ENCODE measurements at regions not wholly inside any gene's neighbourhood (a gene's known extent, or its start where the extent isn't known, plus 50 kb on each side); places are given as distances from the start of the nearest gene placed in this dataset.

DNA sequence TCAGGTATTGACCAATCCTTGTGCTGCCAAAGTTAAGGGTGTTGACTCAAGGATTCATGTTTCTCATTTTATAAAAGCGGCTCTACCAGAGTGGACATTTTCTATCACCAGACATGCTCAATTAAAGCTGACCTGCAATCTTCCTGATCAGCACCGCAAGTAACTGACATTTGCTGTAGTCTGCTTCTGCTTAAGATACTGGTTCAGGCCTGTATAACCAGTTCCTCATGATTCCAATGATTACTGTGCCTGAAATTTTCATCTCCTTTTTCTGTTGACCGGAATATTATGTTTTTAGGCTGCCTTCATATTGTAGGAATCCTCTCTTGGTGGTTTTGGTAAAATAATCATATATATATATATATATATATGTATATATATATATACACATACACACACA, 160.2 kb upstream of the SPIN4 start:
- 0 out of 2 replicates have a peak, but pooled peaks cover 5% of the 10 kb centered on the region for H3K4me1 ChIP-seq (ENCODE audit: insufficient read depth, low read length)
- H3K36me3 ChIP-seq (ENCODE audit: insufficient read depth, low read length): no peaks in the 10 kb centered on the region
- H3K9ac ChIP-seq (ENCODE audit: low read depth, low read length): no peak overlapping the region
- H3K9me3 ChIP-seq (ENCODE audit: control insufficient read depth, insufficient read depth, low read length): no peaks in the 10 kb centered on the region

GRCh38 chrX:63508668-63509067, 157.5 kb upstream of the SPIN4 start:
- Histone ChIP-seq H3K4me1 (ENCODE audit: insufficient read depth, low read length) (peaks cover 4% of the 10 kb centered on the region; the same call in 1 of the 2 replicates), H3K9me3 (ENCODE audit: control insufficient read depth, insufficient read depth, low read length) (no peaks in the 10 kb centered on the region), H3K36me3 (ENCODE audit: insufficient read depth, low read length) (no peaks in the 10 kb centered on the region), H3K9ac (ENCODE audit: low read depth, low read length) (no peak overlapping the region)

DNA sequence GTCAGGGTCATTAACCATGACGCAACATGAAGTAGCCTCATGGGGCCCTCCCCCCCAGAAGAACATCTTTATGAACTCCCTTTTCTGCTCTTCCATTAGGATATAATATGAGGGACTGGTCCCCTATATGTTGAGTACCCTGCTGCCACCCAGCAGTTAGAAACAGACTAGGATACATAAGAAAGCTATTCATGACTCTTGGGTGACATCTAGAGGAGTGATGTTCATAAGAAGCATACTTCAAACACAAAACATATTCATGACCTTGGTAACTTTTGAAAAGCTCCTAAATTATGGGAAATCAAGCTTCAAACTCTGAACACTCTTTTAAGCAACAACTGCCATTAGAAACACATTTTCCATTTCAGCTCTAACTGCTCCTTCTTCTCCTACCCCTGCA, 155.2 kb upstream of the SPIN4 start:
- Histone ChIP-seq H3K9me3 (ENCODE audit: control insufficient read depth, insufficient read depth, low read length) (no peaks in the 10 kb centered on the region), H3K4me1 (ENCODE audit: insufficient read depth, low read length) (peaks cover 4% of the 10 kb centered on the region; the same call in 1 of the 2 replicates), H3K36me3 (ENCODE audit: insufficient read depth, low read length) (no peaks in the 10 kb centered on the region), H3K9ac (ENCODE audit: low read depth, low read length) (no peak overlapping the region)

- peak overlapping the region; percentile 11; the same call in 1 of the 2 replicates for H3K9ac ChIP-seq (ENCODE audit: low read depth, low read length)
- H3K36me3 ChIP-seq (ENCODE audit: insufficient read depth, low read length): no peaks in the 10 kb centered on the region
- H3K4me1 ChIP-seq (ENCODE audit: insufficient read depth, low read length): peaks cover 4% of the 10 kb centered on the region; the same call in 1 of the 2 replicates
- no peaks in the 10 kb centered on the region for H3K9me3 ChIP-seq (ENCODE audit: control insufficient read depth, insufficient read depth, low read length)
These were observed 152.4 kb upstream of the SPIN4 start for GRCh38 chrX:63503541-63503940.

DNA sequence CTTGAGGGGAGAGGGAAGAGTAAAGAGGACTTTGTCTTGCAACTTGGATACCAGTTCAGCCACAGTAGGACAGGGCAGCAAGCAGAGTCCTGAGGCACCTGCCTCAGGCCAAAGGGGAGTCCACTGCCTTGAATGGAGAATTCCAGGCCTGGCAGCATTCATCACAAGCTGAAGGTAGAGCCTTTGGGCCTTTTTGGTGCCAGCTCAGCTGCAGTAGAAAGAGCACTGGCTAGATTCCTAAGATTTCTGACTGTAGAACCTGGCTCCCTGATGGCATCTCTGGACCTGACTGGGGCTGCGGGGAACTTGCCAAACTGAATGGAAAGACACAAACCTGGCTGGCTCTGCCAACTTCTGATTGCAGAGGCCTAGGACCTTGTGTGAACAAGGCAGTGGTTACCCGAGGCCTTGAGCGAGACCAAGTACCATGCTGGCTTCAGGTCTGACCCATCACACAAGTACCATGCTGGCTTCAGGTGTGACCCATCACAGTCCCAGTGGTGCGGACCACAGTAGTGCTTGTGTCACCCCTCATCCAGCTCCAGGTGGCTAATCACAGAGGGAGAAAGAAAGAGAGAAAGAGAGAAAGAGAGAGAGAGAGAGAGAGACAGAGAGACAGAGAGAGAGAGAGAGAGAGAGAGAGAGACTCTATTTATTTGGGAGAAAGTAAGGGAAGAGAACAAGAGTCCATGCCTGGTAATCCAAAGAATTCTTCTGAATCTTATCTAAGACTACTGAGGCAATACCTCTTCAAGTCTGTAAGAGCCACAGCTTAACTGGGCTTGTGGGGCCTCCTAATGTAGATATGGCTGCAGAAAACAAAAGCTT, 137.6 kb upstream of the SPIN4 start:
- Histone ChIP-seq H3K9me3 (ENCODE audit: control insufficient read depth, insufficient read depth, low read length) (no peaks in the 10 kb centered on the region; the same call in none of the 2 replicates), H3K4me1 (ENCODE audit: insufficient read depth, low read length) (no peaks in the 10 kb centered on the region), H3K36me3 (ENCODE audit: insufficient read depth, low read length) (no peaks in the 10 kb centered on the region), H3K9ac (ENCODE audit: low read depth, low read length) (no peak overlapping the region)

DNA sequence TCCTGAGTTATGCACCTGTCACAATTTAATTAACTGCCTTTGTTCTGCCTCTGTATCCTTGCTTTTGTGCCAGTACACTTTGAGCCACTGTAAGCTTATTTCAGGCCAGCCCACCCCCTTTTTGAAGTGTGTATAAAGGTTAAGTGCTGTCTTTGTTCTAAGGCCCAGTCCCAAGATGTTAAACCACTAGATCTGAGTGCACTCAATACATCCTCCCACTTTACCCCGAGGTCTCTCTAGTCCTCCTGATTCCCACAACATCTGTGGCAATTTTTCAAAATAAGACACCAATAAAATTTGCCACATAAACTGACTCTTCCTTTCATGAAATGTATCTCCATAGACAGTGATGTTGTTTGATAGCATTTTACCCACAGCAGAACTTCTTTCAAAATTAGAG, 124.1 kb upstream of the SPIN4 start:
- Histone ChIP-seq H3K4me1 (ENCODE audit: insufficient read depth, low read length) (no peaks in the 10 kb centered on the region), H3K9ac (ENCODE audit: low read depth, low read length) (no peak overlapping the region), H3K36me3 (ENCODE audit: insufficient read depth, low read length) (no peaks in the 10 kb centered on the region), H3K9me3 (ENCODE audit: control insufficient read depth, insufficient read depth, low read length) (peaks cover 17% of the 10 kb centered on the region)

GRCh38 chrX:63471004-63471403, 119.9 kb upstream of the SPIN4 start:
- peaks cover 14% of the 10 kb centered on the region for H3K9me3 ChIP-seq (ENCODE audit: control insufficient read depth, insufficient read depth, low read length)
- no peaks in the 10 kb centered on the region for H3K36me3 ChIP-seq (ENCODE audit: insufficient read depth, low read length)

GRCh38 chrX:63470506-63470905, 119.4 kb upstream of the SPIN4 start:
- H3K9ac ChIP-seq (ENCODE audit: low read depth, low read length): no peak overlapping the region
- H3K9me3 ChIP-seq (ENCODE audit: control insufficient read depth, insufficient read depth, low read length): peaks cover 14% of the 10 kb centered on the region

More at GRCh38 chrX:63471004-63471403, 119.9 kb upstream of the SPIN4 start:
- Histone ChIP-seq H3K4me1 (ENCODE audit: insufficient read depth, low read length) (no peaks in the 10 kb centered on the region), H3K9ac (ENCODE audit: low read depth, low read length) (no peak overlapping the region)

DNA sequence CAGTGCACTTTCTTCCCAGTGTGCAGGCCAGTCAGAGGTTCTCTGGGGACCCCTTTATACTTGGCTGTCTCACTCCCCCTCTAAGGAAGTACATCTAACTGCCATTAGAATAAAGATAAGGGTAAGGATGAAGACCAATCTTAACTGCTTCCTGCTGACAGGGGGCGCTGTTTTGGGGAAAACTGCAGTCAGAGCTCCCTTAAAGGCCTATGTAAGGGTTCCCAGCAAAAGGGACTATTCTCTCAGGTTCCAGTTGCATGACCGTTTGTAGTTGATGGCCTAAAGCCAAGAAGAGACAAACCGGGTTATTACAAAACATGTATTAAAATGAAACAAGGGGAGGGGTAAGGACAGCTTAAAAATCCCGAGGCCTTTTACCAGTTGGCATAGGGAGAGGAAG, 115.6 kb upstream of the SPIN4 start:
- Histone ChIP-seq H3K9me3 (ENCODE audit: control insufficient read depth, insufficient read depth, low read length) (peaks cover 5% of the 10 kb centered on the region), H3K4me1 (ENCODE audit: insufficient read depth, low read length) (no peaks in the 10 kb centered on the region), H3K9ac (ENCODE audit: low read depth, low read length) (no peak overlapping the region), H3K36me3 (ENCODE audit: insufficient read depth, low read length) (no peaks in the 10 kb centered on the region)

More at GRCh38 chrX:63470506-63470905, 119.4 kb upstream of the SPIN4 start:
- Histone ChIP-seq H3K4me1 (ENCODE audit: insufficient read depth, low read length) (no peaks in the 10 kb centered on the region), H3K36me3 (ENCODE audit: insufficient read depth, low read length) (no peaks in the 10 kb centered on the region)

- no peak overlapping the region for H3K9ac ChIP-seq (ENCODE audit: low read depth, low read length)
- peaks cover 4% of the 10 kb centered on the region; the same call in 1 of the 2 replicates for H3K4me1 ChIP-seq (ENCODE audit: insufficient read depth, low read length)
- H3K36me3 ChIP-seq (ENCODE audit: insufficient read depth, low read length): no peaks in the 10 kb centered on the region
These were observed 107.8 kb upstream of the SPIN4 start for GRCh38 chrX:63458981-63459380.

DNA sequence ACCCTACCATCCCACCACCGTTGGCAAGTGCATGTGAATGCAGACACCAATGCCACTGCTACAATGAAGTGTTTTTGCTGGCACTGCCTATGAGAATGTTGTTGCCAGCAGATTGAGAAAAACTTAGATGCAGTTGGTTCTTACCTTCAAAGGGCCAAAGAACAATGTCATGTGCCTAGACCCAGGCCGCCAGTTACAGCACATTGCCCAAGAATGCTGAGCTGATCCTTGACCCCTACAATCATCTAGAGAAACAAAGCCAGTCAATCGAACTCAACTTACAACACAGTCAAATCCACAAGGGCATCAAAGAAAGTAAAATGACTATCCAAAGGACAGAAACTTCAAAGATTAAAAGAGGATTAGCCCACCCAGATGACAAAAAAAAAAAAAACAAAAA, 102.4 kb upstream of the SPIN4 start:
- Histone ChIP-seq H3K36me3 (ENCODE audit: insufficient read depth, low read length) (no peaks in the 10 kb centered on the region; the same call in 1 of the 2 replicates), H3K9ac (ENCODE audit: low read depth, low read length) (no peak overlapping the region), H3K9me3 (ENCODE audit: control insufficient read depth, insufficient read depth, low read length) (peaks cover 11% of the 10 kb centered on the region; the same call in 1 of the 2 replicates), H3K4me1 (ENCODE audit: insufficient read depth, low read length) (no peaks in the 10 kb centered on the region)

More at GRCh38 chrX:63458981-63459380, 107.8 kb upstream of the SPIN4 start:
- H3K9me3 ChIP-seq (ENCODE audit: control insufficient read depth, insufficient read depth, low read length): peaks cover 5% of the 10 kb centered on the region; the same call in 1 of the 2 replicates

DNA sequence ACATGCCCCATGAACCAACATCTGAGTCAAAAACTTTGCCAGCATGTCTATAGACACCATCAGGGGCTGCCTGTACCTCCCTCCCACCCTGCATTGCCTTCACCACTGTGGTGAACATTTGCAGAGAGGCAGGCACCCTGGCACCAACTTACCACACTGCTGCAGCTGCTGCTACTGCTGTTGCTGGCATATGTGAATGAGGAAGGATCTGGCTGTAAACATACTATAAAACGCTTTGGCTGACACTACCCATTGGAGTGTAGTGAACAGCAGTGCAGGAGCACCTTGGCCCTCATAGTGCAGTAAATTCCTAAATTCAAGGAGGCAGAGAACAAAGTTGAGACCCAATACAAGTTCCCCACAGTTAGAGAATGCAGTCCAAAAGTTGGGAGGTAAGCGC, 90.6 kb upstream of the SPIN4 start:
- Histone ChIP-seq H3K36me3 (ENCODE audit: insufficient read depth, low read length) (no peaks in the 10 kb centered on the region), H3K4me1 (ENCODE audit: insufficient read depth, low read length) (no peaks in the 10 kb centered on the region), H3K9me3 (ENCODE audit: control insufficient read depth, insufficient read depth, low read length) (0 out of 2 replicates have a peak, but pooled peaks cover 5% of the 10 kb centered on the region), H3K9ac (ENCODE audit: low read depth, low read length) (no peak overlapping the region)

GRCh38 chrX:63439580-63439979, 88.4 kb upstream of the SPIN4 start:
- no peaks in the 10 kb centered on the region for H3K36me3 ChIP-seq (ENCODE audit: insufficient read depth, low read length)
- no peaks in the 10 kb centered on the region for H3K9me3 ChIP-seq (ENCODE audit: control insufficient read depth, insufficient read depth, low read length)
- no peaks in the 10 kb centered on the region; the same call in 1 of the 2 replicates for H3K4me1 ChIP-seq (ENCODE audit: insufficient read depth, low read length)
- H3K9ac ChIP-seq (ENCODE audit: low read depth, low read length): no peak overlapping the region

- no peaks in the 10 kb centered on the region for H3K9me3 ChIP-seq (ENCODE audit: control insufficient read depth, insufficient read depth, low read length)
These were observed 85.7 kb upstream of the SPIN4 start for GRCh38 chrX:63436865-63437264.

GRCh38 chrX:63434665-63435064, 83.5 kb upstream of the SPIN4 start:
- no peaks in the 10 kb centered on the region for H3K36me3 ChIP-seq (ENCODE audit: insufficient read depth, low read length)
- no peaks in the 10 kb centered on the region; the same call in 1 of the 2 replicates for H3K4me1 ChIP-seq (ENCODE audit: insufficient read depth, low read length)
- no peaks in the 10 kb centered on the region for H3K9me3 ChIP-seq (ENCODE audit: control insufficient read depth, insufficient read depth, low read length)
- H3K9ac ChIP-seq (ENCODE audit: low read depth, low read length): no peak overlapping the region

More at GRCh38 chrX:63436865-63437264, 85.7 kb upstream of the SPIN4 start:
- H3K36me3 ChIP-seq (ENCODE audit: insufficient read depth, low read length): no peaks in the 10 kb centered on the region
- no peak overlapping the region for H3K9ac ChIP-seq (ENCODE audit: low read depth, low read length)
- no peaks in the 10 kb centered on the region; the same call in 1 of the 2 replicates for H3K4me1 ChIP-seq (ENCODE audit: insufficient read depth, low read length)
